B cell (primary cell): ENCODE measurements at regions not wholly inside any gene's neighbourhood (a gene's known extent, or its start where the extent isn't known, plus 50 kb on each side); places are given as distances from the start of the nearest gene placed in this dataset.

ENCODE experiments used
- ATAC-seq: fragments of 200-7000 bp; cut with Tn5 transposase; one replicate; pipeline ENCODE4 v1.10.0; 2021; ENCODE audit warnings: low read depth, mild to moderate bottlenecking, moderate number of reproducible peaks, moderate library complexity
- CTCF ChIA-PET: fragments of 350-600 bp; sonication (Branson Sonifier 250); formaldehyde crosslinking; loops from one replicate; lab custom pipeline; 2021; ENCODE audit warnings: antibody characterized with exemption, inconsistent platforms; lab: Charles Lee
- POLR2A ChIA-PET: fragments of 350-600 bp; sonication (Branson Sonifier 250); formaldehyde crosslinking; loops from one replicate; lab custom pipeline; 2021; ENCODE audit warnings: antibody characterized with exemption; lab: Charles Lee
- DNase-seq: peaks from one replicate; pipeline ENCODE4 v3.0.0; 2013
- H2AFZ ChIP-seq: 2 replicates; pipeline ENCODE4 v1.6.1; 2012; ENCODE audit warnings: mild to moderate bottlenecking, low read depth, low read length; ENCODE audit not compliant: insufficient read depth, poor library complexity, severe bottlenecking
- H3K27ac ChIP-seq, 2 donors: 1 replicate in 1 of 2; 2 replicates in 1 of 2; pipeline ENCODE4 v1.5.1; 2012 to 2013; ENCODE audit warnings: low read length in 2 of 2, mild to moderate bottlenecking in 2 of 2, moderate library complexity in 1 of 2
- H3K27me3 ChIP-seq, 4 experiments: fragments of 200-600 bp in 1 of 4; sonication (generic) in 1 of 4; replicated peaks in 1 of 4; 1 replicate in 2 of 4; 2 replicates in 2 of 4; pipeline versions ENCODE4 v1.6.1 to v1.7.0; 2013 to 2016; ENCODE audit warnings: low read length in 3 of 4, mild to moderate bottlenecking in 2 of 4, mixed read lengths in 1 of 4, moderate library complexity in 1 of 4; ENCODE audit not compliant: insufficient read depth in 4 of 4, control insufficient read depth in 3 of 4; ENCODE audit errors: control extremely low read depth in 1 of 4
- H3K36me3 ChIP-seq, 2 experiments: replicated peaks in 1 of 2; 1 replicate in 1 of 2; 2 replicates in 1 of 2; pipeline versions ENCODE4 v1.6.1 to v1.7.1; 2013; ENCODE audit warnings: low read length in 1 of 2; ENCODE audit not compliant: insufficient read depth in 2 of 2, control insufficient read depth in 1 of 2; ENCODE audit errors: control extremely low read depth in 1 of 2, extremely low read depth in 1 of 2
- H3K4me1 ChIP-seq, 2 donors: fragments of 200-600 bp in 1 of 2; sonication (generic) in 1 of 2; 1 replicate in 1 of 2; 2 replicates in 1 of 2; pipeline versions ENCODE4 v1.5.1 to v1.6.1; 2013 to 2017; ENCODE audit warnings: low read length in 2 of 2; ENCODE audit not compliant: control insufficient read depth in 2 of 2, insufficient read depth in 2 of 2
- H3K4me2 ChIP-seq: replicated peaks from 2 replicates; pipeline ENCODE3; 2012; ENCODE audit warnings: mild to moderate bottlenecking, low read depth, low read length; ENCODE audit not compliant: poor library complexity, severe bottlenecking
- H3K4me3 ChIP-seq, 5 experiments: fragments of 200-600 bp in 1 of 5; sonication (generic) in 1 of 5; 1 replicate in 3 of 5; 2 replicates in 2 of 5; pipeline versions ENCODE4 v1.5.1 to v1.7.0; 2011 to 2016; ENCODE audit warnings: low read length in 4 of 5, mild to moderate bottlenecking in 4 of 5, low read depth in 2 of 5, control low read depth in 1 of 5, moderate library complexity in 1 of 5; ENCODE audit not compliant: insufficient read depth in 1 of 5; ENCODE audit errors: control extremely low read depth in 1 of 5, extremely low read depth in 1 of 5
- H3K79me2 ChIP-seq: fragments of 200-600 bp; sonication (generic); one replicate; pipeline ENCODE4 v1.6.0; 2016; ENCODE audit warnings: low read length; ENCODE audit not compliant: control insufficient read depth, insufficient read depth
- H3K9ac ChIP-seq: fragments of 200-600 bp; sonication (generic); 2 replicates; pipeline ENCODE4 v1.6.1; 2017; ENCODE audit warnings: mild to moderate bottlenecking, low read length, moderate library complexity
- H3K9me3 ChIP-seq, 3 donors: one replicate each; pipeline versions ENCODE4 v1.6.1 to v1.7.1; 2013; ENCODE audit warnings: low read length in 2 of 3; ENCODE audit not compliant: control insufficient read depth in 2 of 3, insufficient read depth in 1 of 3; ENCODE audit errors: control extremely low read depth in 1 of 3
- H4K20me1 ChIP-seq: 2 replicates; pipeline ENCODE4 v1.6.0; 2012; ENCODE audit warnings: mild to moderate bottlenecking, low read length; ENCODE audit not compliant: insufficient read depth, control insufficient read depth, poor library complexity, severe bottlenecking
- H3K27ac Mint-ChIP-seq: one replicate; pipeline ENCODE4 v1.8.0; 2021; ENCODE audit warnings: mixed read lengths
- H3K27me3 Mint-ChIP-seq: one replicate; pipeline ENCODE4 v1.8.0; 2021; ENCODE audit warnings: mixed read lengths
- H3K4me1 Mint-ChIP-seq: one replicate; pipeline ENCODE4 v1.8.0; 2021; ENCODE audit warnings: mixed read lengths
- H3K4me3 Mint-ChIP-seq: one replicate; pipeline ENCODE4 v1.8.0; 2021; ENCODE audit warnings: mixed read lengths
- H3K9me3 Mint-ChIP-seq: one replicate; pipeline ENCODE4 v1.8.0; 2022; ENCODE audit warnings: mixed read lengths; ENCODE audit not compliant: insufficient read depth
- EZH2 ChIP-seq: IDR thresholded peaks from 2 replicates; pipeline ENCODE4 v1.6.1; 2012; ENCODE audit warnings: borderline replicate concordance, low read depth, mild to moderate bottlenecking, moderate library complexity, low read length; ENCODE audit not compliant: insufficient read depth, poor library complexity, severe bottlenecking
- WGBS: methylation state at CpG from one replicate; pipeline ENCODE4 v1.1.5; 2013; ENCODE audit warnings: missing lambda C conversion rate; ENCODE audit not compliant: insufficient coverage; 5-methylcytosine and 5-hydroxymethylcytosine counted together
- intact Hi-C: fragments of 100-400 bp; cut with micrococcal nuclease; formaldehyde crosslinking; loops from one replicate; pipeline ENCODE4 v1.10.0; 2022
- TF ChIP-seq, protein P1 (sequence below): fragments of 200-600 bp; IDR thresholded peaks from one replicate; pipeline ENCODE4 v1.8.0; 2022; ENCODE audit warnings: antibody characterized with exemption, mild to moderate bottlenecking

- no peak overlapping the region for H3K9ac ChIP-seq
- H2AFZ ChIP-seq, result no peak overlapping the region
- Mint-ChIP-seq H3K4me1 (no peaks in the 10 kb centered on the region), H3K27me3 (no peaks in the 10 kb centered on the region), H3K4me3 (no peak overlapping the region), H3K27ac (no peak overlapping the region), H3K9me3 (no peaks in the 10 kb centered on the region)
- intact Hi-C loops, result no loop called here
- ATAC-seq (no peak), DNase-seq (no peak)
- 99% methylated on average over 4 of the region's 4 CpGs for WGBS
- peaks cover 0 to 5% (median 0%) of the 10 kb centered on the region in 3 donors for H3K9me3 ChIP-seq
- no peaks in the 10 kb centered on the region for H4K20me1 ChIP-seq
- H3K27me3 ChIP-seq, result no peaks in the 10 kb centered on the region
- H3K79me2 ChIP-seq, result no peaks in the 10 kb centered on the region
- no peak overlapping the region for H3K4me3 ChIP-seq
- CTCF ChIA-PET, result no interaction called here
- no peaks in the 10 kb centered on the region for H3K4me1 ChIP-seq
- TF ChIP-seq EZH2, result no peak
- TF ChIP-seq, protein P1, sequence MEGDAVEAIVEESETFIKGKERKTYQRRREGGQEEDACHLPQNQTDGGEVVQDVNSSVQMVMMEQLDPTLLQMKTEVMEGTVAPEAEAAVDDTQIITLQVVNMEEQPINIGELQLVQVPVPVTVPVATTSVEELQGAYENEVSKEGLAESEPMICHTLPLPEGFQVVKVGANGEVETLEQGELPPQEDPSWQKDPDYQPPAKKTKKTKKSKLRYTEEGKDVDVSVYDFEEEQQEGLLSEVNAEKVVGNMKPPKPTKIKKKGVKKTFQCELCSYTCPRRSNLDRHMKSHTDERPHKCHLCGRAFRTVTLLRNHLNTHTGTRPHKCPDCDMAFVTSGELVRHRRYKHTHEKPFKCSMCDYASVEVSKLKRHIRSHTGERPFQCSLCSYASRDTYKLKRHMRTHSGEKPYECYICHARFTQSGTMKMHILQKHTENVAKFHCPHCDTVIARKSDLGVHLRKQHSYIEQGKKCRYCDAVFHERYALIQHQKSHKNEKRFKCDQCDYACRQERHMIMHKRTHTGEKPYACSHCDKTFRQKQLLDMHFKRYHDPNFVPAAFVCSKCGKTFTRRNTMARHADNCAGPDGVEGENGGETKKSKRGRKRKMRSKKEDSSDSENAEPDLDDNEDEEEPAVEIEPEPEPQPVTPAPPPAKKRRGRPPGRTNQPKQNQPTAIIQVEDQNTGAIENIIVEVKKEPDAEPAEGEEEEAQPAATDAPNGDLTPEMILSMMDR, result no peak
- no peaks in the 10 kb centered on the region for H3K36me3 ChIP-seq
- no peak overlapping the region for H3K27ac ChIP-seq
- no peak overlapping the region for H3K4me2 ChIP-seq
- POLR2A ChIA-PET, result no interaction called here
Observed at GRCh38 chr3:144921710-144922109, 950.1 kb downstream of the DIPK2A start.

- H3K9me3 ChIP-seq, result peaks cover 0 to 5% (median 0%) of the 10 kb centered on the region in 3 donors
- Mint-ChIP-seq H3K4me1 (no peaks in the 10 kb centered on the region), H3K9me3 (no peaks in the 10 kb centered on the region), H3K27me3 (no peaks in the 10 kb centered on the region), H3K4me3 (no peak overlapping the region), H3K27ac (no peak overlapping the region)
- H3K9ac ChIP-seq, result no peak overlapping the region
- ATAC-seq (no peak), DNase-seq (no peak)
- ChIA-PET CTCF (no interaction called here), POLR2A (no interaction called here)
- no peak overlapping the region for H2AFZ ChIP-seq
- intact Hi-C loops, result no loop called here
- H3K4me2 ChIP-seq, result no peak overlapping the region
- H4K20me1 ChIP-seq, result no peaks in the 10 kb centered on the region
- WGBS, result 78% methylated on average over 2 of the region's 3 CpGs
- TF ChIP-seq EZH2, result no peak
- TF ChIP-seq, protein P1, result no peak
- no peaks in the 10 kb centered on the region for H3K36me3 ChIP-seq
- H3K4me1 ChIP-seq, result no peaks in the 10 kb centered on the region
- H3K79me2 ChIP-seq, result no peaks in the 10 kb centered on the region
- H3K27me3 ChIP-seq, result no peaks in the 10 kb centered on the region
- H3K27ac ChIP-seq, result no peak overlapping the region
- H3K4me3 ChIP-seq, result no peak overlapping the region
Observed at GRCh38 chr3:144923046-144923775, 951.6 kb downstream of the DIPK2A start.
